ENCODE measurements at regions not wholly inside any gene's neighbourhood (a gene's known extent, or its start where the extent isn't known, plus 50 kb on each side); places are given as distances from the start of the nearest gene placed in this dataset.
A peak's percentile ranks its signal among the peaks of the same experiment; 100 is the strongest.

DNA sequence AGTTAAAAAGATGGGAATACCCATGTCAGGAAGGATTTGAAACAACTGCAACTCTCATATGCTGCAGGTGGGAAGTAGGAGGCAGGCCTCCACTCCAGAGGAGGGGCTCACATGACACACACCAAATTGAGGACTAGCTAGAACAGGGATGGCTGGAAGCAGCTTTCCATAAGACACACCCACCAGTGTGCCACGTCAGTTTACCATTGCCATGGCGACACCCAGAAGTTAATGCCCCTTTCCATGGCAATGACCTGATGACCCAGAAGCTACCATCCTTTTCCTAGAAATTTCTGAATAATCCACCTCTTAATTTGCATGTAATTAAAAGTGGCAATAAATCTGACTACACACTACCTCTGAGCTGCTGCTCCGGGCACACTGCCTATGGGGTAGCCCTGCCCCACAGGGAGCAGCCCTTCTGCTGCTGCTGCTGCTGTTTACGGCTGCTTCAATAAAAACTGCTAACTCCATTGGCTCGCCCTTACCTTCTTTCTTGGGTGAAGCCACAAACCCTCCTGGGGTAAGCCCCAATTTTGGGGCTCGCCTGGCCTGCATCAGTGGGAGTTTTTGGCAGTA lies 89.4 kb downstream of the RRM2 start:
- Histone ChIP-seq H3K4me1 (ENCODE audit: insufficient read depth) (0 out of 2 replicates have a peak, but pooled peaks cover 4% of the 10 kb centered on the region), H3K36me3 (ENCODE audit: insufficient read depth) (no peaks in the 10 kb centered on the region), H3K79me2 (replicated peaks; ENCODE audit: insufficient read depth) (no peaks in the 10 kb centered on the region), H2AFZ (no peak overlapping the region), H3K9me2 (ENCODE audit: insufficient read depth) (no peaks in the 10 kb centered on the region), H3K27me3 (ENCODE audit: insufficient read depth) (no peaks in the 10 kb centered on the region), H3F3A (replicated peaks; ENCODE audit: low read depth) (no peaks in the 10 kb centered on the region), H3K27ac (ENCODE audit: low read depth) (no peak overlapping the region), H3K4me2 (no peak overlapping the region), H3K4me3 (no peak overlapping the region), H4K20me1 (replicated peaks; ENCODE audit: insufficient read depth) (no peaks in the 10 kb centered on the region; the same call in 1 of the 2 replicates)
- Mint-ChIP-seq H3K27me3 (ENCODE audit: insufficient read depth, low read depth, poor library complexity) (peaks cover 11% of the 10 kb centered on the region), H3K36me3 (ENCODE audit: low read depth) (no peaks in the 10 kb centered on the region), H3K4me1 (peaks cover 15% of the 10 kb centered on the region), H3K9me3 (no peaks in the 10 kb centered on the region; the same call in 2 of the 3 replicates), H3K27ac (no peak overlapping the region), H3K4me3 (no peak overlapping the region)
- ATAC-seq (peak; percentile 41), DNase-seq (ENCODE audit: low spot score) (no peak)
- TF ChIP-seq STAT1 (IDR thresholded peaks at IDR 0.05; ENCODE audit: unreplicated experiment): no peak
- no peak for TF ChIP-seq CREB1 (CRISPR knock-in tag; IDR thresholded peaks at IDR 0.05; ENCODE audit: low read depth)
- no peak for TF ChIP-seq NANOG (IDR thresholded peaks at IDR 0.05; ENCODE audit: borderline replicate concordance)
- TF ChIP-seq, protein P1, sequence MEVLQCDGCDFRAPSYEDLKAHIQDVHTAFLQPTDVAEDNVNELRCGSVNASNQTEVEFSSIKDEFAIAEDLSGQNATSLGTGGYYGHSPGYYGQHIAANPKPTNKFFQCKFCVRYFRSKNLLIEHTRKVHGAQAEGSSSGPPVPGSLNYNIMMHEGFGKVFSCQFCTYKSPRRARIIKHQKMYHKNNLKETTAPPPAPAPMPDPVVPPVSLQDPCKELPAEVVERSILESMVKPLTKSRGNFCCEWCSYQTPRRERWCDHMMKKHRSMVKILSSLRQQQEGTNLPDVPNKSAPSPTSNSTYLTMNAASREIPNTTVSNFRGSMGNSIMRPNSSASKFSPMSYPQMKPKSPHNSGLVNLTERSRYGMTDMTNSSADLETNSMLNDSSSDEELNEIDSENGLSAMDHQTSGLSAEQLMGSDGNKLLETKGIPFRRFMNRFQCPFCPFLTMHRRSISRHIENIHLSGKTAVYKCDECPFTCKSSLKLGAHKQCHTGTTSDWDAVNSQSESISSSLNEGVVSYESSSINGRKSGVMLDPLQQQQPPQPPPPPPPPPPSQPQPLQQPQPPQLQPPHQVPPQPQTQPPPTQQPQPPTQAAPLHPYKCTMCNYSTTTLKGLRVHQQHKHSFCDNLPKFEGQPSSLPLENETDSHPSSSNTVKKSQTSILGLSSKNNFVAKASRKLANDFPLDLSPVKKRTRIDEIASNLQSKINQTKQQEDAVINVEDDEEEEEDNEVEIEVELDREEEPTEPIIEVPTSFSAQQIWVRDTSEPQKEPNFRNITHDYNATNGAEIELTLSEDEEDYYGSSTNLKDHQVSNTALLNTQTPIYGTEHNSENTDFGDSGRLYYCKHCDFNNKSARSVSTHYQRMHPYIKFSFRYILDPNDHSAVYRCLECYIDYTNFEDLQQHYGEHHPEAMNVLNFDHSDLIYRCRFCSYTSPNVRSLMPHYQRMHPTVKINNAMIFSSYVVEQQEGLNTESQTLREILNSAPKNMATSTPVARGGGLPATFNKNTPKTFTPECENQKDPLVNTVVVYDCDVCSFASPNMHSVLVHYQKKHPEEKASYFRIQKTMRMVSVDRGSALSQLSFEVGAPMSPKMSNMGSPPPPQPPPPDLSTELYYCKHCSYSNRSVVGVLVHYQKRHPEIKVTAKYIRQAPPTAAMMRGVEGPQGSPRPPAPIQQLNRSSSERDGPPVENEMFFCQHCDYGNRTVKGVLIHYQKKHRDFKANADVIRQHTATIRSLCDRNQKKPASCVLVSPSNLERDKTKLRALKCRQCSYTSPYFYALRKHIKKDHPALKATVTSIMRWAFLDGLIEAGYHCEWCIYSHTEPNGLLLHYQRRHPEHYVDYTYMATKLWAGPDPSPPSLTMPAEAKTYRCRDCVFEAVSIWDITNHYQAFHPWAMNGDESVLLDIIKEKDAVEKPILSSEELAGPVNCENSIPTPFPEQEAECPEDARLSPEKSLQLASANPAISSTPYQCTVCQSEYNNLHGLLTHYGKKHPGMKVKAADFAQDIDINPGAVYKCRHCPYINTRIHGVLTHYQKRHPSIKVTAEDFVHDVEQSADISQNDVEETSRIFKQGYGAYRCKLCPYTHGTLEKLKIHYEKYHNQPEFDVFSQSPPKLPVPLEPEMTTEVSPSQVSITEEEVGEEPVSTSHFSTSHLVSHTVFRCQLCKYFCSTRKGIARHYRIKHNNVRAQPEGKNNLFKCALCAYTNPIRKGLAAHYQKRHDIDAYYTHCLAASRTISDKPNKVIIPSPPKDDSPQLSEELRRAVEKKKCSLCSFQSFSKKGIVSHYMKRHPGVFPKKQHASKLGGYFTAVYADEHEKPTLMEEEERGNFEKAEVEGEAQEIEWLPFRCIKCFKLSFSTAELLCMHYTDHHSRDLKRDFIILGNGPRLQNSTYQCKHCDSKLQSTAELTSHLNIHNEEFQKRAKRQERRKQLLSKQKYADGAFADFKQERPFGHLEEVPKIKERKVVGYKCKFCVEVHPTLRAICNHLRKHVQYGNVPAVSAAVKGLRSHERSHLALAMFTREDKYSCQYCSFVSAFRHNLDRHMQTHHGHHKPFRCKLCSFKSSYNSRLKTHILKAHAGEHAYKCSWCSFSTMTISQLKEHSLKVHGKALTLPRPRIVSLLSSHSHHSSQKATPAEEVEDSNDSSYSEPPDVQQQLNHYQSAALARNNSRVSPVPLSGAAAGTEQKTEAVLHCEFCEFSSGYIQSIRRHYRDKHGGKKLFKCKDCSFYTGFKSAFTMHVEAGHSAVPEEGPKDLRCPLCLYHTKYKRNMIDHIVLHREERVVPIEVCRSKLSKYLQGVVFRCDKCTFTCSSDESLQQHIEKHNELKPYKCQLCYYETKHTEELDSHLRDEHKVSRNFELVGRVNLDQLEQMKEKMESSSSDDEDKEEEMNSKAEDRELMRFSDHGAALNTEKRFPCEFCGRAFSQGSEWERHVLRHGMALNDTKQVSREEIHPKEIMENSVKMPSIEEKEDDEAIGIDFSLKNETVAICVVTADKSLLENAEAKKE (CRISPR knock-in tag; IDR thresholded peaks at IDR 0.05): no peak
- TF ChIP-seq POLR2AphosphoS5 (IDR thresholded peaks at IDR 0.05; ENCODE audit: low read depth): no peak
- TF ChIP-seq, protein P2, sequence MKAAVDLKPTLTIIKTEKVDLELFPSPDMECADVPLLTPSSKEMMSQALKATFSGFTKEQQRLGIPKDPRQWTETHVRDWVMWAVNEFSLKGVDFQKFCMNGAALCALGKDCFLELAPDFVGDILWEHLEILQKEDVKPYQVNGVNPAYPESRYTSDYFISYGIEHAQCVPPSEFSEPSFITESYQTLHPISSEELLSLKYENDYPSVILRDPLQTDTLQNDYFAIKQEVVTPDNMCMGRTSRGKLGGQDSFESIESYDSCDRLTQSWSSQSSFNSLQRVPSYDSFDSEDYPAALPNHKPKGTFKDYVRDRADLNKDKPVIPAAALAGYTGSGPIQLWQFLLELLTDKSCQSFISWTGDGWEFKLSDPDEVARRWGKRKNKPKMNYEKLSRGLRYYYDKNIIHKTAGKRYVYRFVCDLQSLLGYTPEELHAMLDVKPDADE (IDR thresholded peaks at IDR 0.05): no peak
- TF ChIP-seq JUNB (IDR thresholded peaks at IDR 0.05; ENCODE audit: unreplicated experiment): no peak
- TF ChIP-seq ZNF331 (CRISPR knock-in tag; IDR thresholded peaks at IDR 0.05; ENCODE audit: low read depth): no peak
- no peak for TF ChIP-seq EZH2 (IDR thresholded peaks at IDR 0.05; ENCODE audit: low read depth, unreplicated experiment)
- TF ChIP-seq EZH2phosphoT487 (IDR thresholded peaks at IDR 0.05; ENCODE audit: unreplicated experiment): no peak
- TF ChIP-seq, protein P3, sequence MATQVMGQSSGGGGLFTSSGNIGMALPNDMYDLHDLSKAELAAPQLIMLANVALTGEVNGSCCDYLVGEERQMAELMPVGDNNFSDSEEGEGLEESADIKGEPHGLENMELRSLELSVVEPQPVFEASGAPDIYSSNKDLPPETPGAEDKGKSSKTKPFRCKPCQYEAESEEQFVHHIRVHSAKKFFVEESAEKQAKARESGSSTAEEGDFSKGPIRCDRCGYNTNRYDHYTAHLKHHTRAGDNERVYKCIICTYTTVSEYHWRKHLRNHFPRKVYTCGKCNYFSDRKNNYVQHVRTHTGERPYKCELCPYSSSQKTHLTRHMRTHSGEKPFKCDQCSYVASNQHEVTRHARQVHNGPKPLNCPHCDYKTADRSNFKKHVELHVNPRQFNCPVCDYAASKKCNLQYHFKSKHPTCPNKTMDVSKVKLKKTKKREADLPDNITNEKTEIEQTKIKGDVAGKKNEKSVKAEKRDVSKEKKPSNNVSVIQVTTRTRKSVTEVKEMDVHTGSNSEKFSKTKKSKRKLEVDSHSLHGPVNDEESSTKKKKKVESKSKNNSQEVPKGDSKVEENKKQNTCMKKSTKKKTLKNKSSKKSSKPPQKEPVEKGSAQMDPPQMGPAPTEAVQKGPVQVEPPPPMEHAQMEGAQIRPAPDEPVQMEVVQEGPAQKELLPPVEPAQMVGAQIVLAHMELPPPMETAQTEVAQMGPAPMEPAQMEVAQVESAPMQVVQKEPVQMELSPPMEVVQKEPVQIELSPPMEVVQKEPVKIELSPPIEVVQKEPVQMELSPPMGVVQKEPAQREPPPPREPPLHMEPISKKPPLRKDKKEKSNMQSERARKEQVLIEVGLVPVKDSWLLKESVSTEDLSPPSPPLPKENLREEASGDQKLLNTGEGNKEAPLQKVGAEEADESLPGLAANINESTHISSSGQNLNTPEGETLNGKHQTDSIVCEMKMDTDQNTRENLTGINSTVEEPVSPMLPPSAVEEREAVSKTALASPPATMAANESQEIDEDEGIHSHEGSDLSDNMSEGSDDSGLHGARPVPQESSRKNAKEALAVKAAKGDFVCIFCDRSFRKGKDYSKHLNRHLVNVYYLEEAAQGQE (IDR thresholded peaks at IDR 0.05; ENCODE audit: unreplicated experiment): no peak
